CD4-positive, alpha-beta T cell treated with Interleukin-2 at 100 ng/mL for 4 hours (primary cell): ENCODE measurements at regions not wholly inside any gene's neighbourhood (a gene's known extent, or its start where the extent isn't known, plus 50 kb on each side); places are given as distances from the start of the nearest gene placed in this dataset.
"Not testable (repeated sequence)": the region's sequence is repeated elsewhere in the genome, so short reads cannot be mapped to it uniquely, and the experiment has no call there.

Experiments used
- DNase-seq: peaks from one replicate; pipeline ENCODE4 v3.0.0-alpha.2; 2020; ENCODE audit warnings: low spot score

DNA sequence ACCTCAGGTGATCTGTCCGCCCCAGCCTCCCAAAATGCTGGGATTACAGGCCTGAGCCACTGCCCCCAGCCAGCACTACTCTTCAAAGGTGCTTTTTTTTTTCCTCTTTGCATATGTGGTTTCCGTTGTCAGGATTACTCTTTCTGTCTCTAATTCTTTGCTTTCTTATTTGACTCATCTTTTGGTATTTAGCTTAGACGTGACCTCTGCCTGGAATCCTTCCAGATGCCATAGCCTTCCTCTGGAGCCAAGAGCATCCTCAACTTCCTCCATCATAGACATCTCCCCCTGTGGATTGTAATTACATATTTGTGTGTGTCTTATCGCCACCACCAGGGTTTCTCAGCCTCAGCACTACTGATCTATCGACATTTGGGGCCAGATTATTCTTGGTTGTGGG is 84.4 kb upstream of the XYLT1 start:
- no peak for DNase-seq

GRCh38 chr16:17552351-17552750 is 81.6 kb upstream of the XYLT1 start:
- no peak for DNase-seq

DNA sequence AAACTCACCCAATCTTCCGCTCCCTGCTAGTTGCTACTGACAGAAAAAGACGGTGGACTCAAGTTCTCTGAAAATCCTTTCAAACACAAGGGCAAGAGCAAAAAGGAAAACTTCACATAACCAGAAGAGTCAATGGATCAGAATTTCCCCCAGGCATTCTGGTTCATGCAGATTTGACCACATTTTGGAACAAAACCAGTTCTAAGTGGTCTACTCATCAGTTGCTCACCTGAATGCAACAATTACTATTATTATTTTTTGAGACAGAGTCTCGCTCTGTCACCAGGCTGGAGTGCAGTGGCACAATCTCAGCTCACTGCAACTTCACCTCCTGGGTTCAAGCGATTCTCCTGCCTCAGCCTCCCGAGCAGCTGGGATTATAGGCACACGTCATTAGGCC is 80.9 kb upstream of the XYLT1 start:
- not testable (repeated sequence) for DNase-seq

- no peak for DNase-seq
Measured at GRCh38 chr16:17548825-17549224, 78.1 kb upstream of the XYLT1 start.

DNA sequence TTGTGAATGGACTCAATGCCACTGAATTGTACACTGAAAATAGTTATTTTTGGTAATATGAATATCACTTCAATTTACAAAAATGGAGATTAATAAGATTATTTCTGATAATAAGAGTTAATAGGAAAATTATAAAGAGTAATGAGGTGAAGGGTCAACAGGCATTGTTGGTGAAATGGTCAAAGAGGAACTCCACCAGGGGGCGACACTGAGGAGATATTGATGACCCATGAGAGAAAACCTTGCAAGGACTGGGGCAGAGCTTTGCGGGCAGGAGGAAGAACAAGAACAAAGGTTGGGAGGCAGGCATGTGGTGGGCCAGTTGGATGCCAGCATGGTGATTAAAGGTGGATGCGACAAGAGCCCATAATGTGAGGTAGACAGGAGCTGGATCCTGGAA is 74.0 kb upstream of the XYLT1 start:
- no peak for DNase-seq

DNA sequence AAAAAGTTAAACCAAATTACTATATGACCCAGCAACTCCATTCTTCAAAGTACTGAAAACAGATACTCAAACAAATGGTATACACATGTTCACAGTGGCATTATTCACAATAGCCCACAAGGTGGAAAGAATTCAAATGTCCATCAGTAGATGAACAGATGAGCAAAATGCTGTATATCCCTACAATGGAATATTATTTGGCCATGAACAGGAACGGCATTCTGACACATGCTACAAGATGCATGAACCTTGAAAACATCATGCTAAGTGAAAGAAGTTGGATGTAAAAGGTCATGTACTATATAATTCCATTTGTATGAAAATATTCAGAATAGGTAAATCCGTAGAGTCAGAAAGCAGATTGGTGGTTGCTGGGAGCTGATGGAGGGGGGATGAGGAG is 73.5 kb upstream of the XYLT1 start:
- no peak for DNase-seq

GRCh38 chr16:17543073-17543472 is 72.3 kb upstream of the XYLT1 start:
- DNase-seq, result no peak

DNA sequence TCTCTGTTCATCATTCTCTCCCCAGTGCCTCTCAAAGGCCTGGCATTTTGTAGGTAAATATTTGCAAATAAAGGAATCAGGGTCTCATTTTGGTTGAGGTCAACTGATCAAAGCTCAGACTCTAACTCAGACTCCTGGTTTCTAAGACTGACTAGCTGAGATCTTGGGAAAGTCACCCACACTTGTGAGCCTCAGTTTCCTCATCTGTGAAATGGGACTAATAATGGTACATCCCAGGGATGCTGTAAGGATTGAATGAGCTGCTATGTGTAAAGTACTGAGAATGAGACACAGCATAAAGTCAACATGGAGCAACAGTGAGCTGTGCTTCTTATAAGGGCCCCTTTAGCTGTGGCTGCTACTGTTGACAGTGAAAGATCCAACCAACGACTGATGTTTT is 70.6 kb upstream of the XYLT1 start:
- no peak for DNase-seq

GRCh38 chr16:17538927-17539326 is 68.2 kb upstream of the XYLT1 start:
- no peak for DNase-seq

DNA sequence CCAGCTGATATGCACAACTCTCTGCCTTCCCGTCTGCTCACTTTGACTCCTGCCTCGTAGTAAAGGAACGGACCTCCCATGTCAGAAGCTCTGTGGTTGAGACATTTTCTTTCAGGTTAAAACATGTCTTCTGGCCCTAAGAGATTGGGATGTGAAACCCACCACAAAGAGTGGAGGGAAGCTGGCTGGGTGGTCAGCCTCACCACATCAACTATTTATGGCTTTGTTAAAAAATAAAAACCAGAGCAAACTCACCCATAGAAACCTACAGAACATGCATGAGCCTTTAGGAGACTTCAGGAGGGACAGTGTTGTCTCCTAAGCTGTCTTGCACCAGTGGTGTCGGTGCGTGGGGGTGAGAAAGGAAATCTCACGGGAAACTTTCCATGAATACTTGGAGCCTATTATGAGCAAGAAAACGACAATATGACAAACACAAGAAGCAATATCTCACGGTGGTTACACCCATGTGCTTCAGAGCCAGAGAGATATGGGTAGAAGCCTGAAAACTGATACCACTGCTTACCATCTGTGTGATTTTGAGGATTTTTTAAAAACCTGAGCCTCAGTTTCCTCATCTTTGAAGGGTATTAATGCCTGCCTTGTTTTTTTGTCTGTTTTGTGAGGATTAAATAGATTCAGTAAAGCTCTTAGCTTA is 61.7 kb upstream of the XYLT1 start:
- no peak for DNase-seq

DNA sequence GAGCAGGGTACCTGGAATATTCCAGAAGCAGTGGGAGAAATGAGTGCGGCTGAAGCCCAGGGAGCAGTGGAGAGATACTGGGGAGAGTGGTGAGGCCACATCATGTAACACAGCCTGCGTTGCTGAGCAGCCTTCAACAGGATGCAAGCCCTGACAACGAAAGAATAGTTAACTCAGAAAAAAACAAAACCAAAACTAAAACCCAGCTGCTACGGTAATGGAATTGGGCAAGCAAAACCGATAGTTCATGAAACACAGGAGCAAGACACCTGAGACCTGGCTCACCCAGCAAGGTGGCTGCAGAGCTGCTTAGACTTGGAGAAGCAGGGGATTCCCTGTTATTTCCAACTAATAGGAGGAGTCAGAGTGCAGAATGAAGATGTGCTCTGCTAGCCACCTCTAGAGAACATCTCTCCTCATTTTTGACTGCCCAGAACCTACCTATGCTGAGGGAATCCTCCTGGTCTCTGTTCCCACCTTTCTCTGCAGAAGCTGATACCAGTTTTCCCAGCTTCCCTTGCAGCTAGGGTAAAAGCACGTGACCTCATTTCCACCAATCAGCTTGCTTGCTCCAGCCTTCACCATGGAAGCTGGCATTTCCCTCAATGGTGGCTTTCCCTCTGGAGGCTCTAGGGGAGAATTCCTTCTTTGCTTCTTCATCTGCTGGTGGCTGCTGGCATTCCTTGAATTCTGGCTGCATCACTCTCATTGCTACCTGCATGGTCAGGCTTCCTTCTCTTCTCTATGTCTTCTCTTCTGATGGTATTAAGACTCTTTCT is 59.4 kb upstream of the XYLT1 start:
- DNase-seq, result peak; percentile 49

DNA sequence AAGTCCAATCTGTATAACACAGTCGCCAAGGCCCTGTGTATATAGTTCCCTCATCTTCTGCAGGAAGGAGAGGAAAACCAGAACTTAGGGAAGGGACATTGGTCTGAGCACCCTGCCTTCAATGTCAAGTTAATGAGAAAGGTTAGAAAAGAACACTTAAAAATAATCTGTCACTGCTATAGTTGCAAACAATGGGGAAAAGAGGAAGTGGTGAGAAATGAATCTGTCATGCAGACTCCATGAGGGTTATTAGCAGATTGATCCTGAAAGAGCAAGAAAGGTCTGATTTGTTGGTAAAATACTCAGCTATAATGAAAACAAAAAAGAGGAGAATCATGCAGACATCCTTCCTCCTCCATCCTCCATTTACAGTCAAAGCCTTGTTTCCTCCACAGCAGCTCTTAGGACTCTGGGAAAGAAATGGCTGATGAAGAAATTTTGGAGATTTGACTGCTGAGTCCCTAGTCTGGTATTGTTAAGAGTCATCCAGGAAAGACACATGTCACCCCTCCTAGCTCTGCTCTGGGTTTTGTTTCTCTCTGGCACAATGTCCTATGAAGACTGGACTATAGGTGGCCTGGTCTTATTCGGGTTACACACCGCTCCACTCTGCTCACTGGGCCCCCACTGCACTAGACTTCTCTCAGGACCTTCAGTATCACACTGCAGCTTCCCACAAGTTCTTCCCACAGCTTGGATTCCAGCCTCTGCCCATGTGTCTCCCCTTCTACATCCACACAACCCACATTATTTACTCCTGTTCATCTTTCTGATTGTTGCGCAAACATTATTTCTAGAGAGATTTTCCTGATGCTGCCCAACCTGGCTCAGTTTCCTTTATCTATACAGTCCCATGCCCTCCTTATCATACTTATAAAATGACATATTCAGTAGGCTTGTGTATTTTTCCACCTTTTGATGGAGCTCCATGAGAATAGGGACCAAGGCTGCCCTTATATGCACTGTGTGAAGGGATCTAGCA is 56.5 kb upstream of the XYLT1 start:
- no peak for DNase-seq

DNA sequence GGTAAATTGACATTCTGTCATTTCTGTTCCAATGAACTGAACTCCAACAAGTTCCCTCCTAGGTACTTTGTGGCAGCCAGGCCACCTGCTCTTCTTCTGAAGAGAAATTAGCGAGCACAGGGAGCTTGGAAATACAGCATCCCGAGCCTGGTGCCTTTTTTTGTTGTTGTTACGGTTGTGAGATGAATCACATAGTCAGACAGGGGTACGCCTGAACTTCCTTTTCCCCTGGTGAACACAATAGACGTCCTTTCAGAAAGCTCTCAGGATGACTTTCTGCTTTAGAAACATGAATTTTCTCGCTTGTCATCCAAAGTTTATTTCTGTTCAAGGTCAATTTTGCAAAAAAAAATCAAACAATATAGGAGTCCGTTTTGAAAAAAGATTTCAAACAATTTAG is 53.9 kb upstream of the XYLT1 start:
- no peak for DNase-seq

- DNase-seq, result no peak
Measured at GRCh38 chr16:17520561-17520960, 49.8 kb upstream of the XYLT1 start.
